Fibroblast of mammary gland (primary cell): ENCODE measurements at regions not wholly inside any gene's neighbourhood (a gene's known extent, or its start where the extent isn't known, plus 50 kb on each side); places are given as distances from the start of the nearest gene placed in this dataset.

ENCODE experiments used
- DNase-seq: peaks from one replicate; pipeline ENCODE4 v3.0.0-alpha.2; 2010; ENCODE audit warnings: low read depth
- H3K4me3 ChIP-seq: 2 replicates; pipeline ENCODE4 v1.5.1; 2011; ENCODE audit warnings: low read depth, mild to moderate bottlenecking, low read length, moderate library complexity; ENCODE audit not compliant: control insufficient read depth
- CTCF ChIP-seq: conservative IDR thresholded peaks from 2 replicates; pipeline ENCODE4 v1.5.1; 2011; ENCODE audit warnings: low read depth, low read length, inconsistent platforms; ENCODE audit not compliant: control insufficient read depth, insufficient read depth

- TF ChIP-seq CTCF = no peak
- H3K4me3 ChIP-seq = no peak overlapping the region
- no peak for DNase-seq
Measured at GRCh38 chr15:97867870-97868269, 92.6 kb upstream of the ARRDC4 start.

DNA sequence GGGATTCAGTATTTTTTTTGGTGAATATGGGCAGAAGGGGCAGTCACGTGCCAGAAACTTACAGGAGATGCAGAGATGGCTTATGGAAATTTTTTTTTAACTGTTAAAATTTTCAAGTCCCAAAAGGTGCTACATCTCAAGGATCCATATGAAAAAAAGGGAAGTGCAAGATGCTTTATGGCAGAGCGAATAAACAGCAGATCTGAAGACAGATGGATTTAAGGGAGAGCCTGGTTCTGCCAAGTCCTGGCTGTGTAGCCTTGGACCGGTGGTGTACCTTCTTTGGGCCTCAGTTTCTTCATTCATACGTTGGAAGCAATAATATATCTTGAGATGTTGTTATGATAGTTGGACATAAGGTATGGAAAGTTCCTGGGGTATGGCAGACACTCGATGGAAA, 91.5 kb upstream of the ARRDC4 start:
- TF ChIP-seq CTCF = no peak
- no peak for DNase-seq
- no peak overlapping the region for H3K4me3 ChIP-seq

DNA sequence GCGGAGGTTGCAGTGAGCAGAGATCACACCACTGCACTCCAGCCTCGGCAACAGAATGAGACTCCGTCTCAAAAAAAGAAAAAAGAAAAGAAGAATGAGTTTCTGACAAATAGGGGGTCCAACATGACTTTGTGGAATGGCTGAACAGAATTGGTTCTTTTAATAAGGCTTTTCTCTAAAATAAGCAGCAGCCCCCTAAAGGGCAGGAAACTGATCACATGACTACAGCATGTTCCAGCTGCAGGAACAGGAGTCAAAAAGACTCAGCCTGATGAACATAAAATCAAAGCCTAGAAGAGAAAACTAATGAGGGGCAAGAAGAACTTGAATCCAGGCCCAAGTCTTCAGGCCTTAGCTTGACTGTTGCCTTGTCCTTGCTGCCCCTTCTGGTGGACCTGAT, 89.7 kb upstream of the ARRDC4 start:
- H3K4me3 ChIP-seq = no peak overlapping the region
- TF ChIP-seq CTCF = no peak
- DNase-seq = no peak

DNA sequence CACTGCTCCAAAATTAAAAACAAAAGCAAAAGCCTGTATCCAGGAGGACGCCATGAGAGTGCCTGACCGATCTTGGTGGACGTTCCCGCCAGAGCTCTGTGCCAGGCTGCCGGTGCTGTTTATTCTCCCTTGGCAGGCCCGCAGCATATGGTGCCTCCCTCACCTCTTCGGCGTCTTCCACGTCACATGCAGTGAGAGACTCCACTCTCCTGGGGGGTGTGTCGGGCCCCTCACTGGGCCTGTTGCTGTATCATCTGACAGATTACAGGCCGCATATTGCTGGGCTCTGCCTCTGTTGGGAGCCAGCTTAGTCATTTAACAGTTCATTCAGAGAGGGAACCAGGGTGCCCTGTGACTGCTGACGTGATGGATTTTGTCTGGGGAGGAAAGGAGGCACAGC, 86.4 kb upstream of the ARRDC4 start:
- H3K4me3 ChIP-seq = no peak overlapping the region
- DNase-seq = no peak
- no peak for TF ChIP-seq CTCF

- TF ChIP-seq CTCF = no peak
Measured at GRCh38 chr15:97875025-97875512, 85.4 kb upstream of the ARRDC4 start.

GRCh38 chr15:97875513-97876280, 84.8 kb upstream of the ARRDC4 start:
- no peak for DNase-seq
- TF ChIP-seq CTCF = no peak
- H3K4me3 ChIP-seq = no peak overlapping the region

More at GRCh38 chr15:97875025-97875512, 85.4 kb upstream of the ARRDC4 start:
- no peak for DNase-seq
- no peak overlapping the region for H3K4me3 ChIP-seq
